Panc1 (cell line): ENCODE measurements at regions not wholly inside any gene's neighbourhood (a gene's known extent, or its start where the extent isn't known, plus 50 kb on each side); places are given as distances from the start of the nearest gene placed in this dataset.

Source experiments
- CTCF ChIP-seq: fragments of 450-650 bp; IDR thresholded peaks from 2 replicates; pipeline ENCODE4 v1.5.1; 2017; ENCODE audit warnings: mild to moderate bottlenecking
- POLR2AphosphoS5 ChIP-seq: IDR thresholded peaks from 2 replicates; pipeline ENCODE4 v1.6.1; 2012; ENCODE audit warnings: mild to moderate bottlenecking, low read depth, low read length, moderate library complexity
- REST ChIP-seq, 2 experiments: IDR thresholded peaks; 2 replicates each; pipeline ENCODE4 v1.6.1; 2011 to 2012; ENCODE audit warnings: low read depth in 2 of 2, control low read depth in 1 of 2, low read length in 1 of 2, mild to moderate bottlenecking in 1 of 2, moderate library complexity in 1 of 2; ENCODE audit not compliant: insufficient read depth in 1 of 2
- SIN3A ChIP-seq: IDR thresholded peaks from 2 replicates; pipeline ENCODE4 v1.6.1; 2012; ENCODE audit warnings: low read depth, mild to moderate bottlenecking, low read length, moderate library complexity, borderline replicate concordance; ENCODE audit not compliant: insufficient read depth
- TCF7L2 ChIP-seq: IDR thresholded peaks from 2 replicates; pipeline ENCODE4 v1.6.1; 2011; ENCODE audit warnings: mild to moderate bottlenecking, low read depth, low read length, inconsistent platforms

GRCh38 chr12:34126239-34126641 lies 103.9 kb downstream of the ALG10 start:
- TF ChIP-seq CTCF (no peak), POLR2AphosphoS5 (no peak), REST (IDR thresholded peaks at IDR 0.05; ENCODE audit: insufficient read depth in 1 of 2, low read depth in 2 of 2, low read length in 1 of 2) (no peak), TCF7L2 (no peak), SIN3A (no peak)
